ENCODE measurements at regions not wholly inside any gene's neighbourhood (a gene's known extent, or its start where the extent isn't known, plus 50 kb on each side); places are given as distances from the start of the nearest gene placed in this dataset.

DNA sequence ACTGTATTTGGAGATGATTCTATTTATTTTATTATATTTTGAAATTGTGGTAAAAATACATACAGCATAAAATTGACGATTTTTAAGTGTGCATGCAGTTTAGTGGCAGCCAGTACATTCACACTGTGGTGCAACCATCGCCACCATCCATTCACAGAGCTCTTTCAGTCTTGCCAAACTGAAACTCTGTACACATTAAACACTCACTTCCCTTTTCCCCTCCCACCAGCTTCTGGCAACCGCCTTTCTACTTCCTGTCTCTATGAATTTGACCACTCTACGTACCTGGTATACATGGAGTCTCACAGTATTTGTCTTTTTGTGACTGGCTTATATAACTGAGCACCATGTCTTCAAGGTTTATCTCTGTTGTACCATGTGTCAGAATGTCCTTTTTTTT, 303.3 kb upstream of the ATP10A start:
- TF ChIP-seq CTCF (IDR thresholded peaks at IDR 0.05): no peak
- H3K27ac Mint-ChIP-seq: no peak overlapping the region

GRCh38 chr15:26165546-26165945, 302.4 kb upstream of the ATP10A start:
- 76% methylated on average over 6 of the region's 7 CpGs for WGBS (ENCODE audit: insufficient coverage)
- TF ChIP-seq CTCF (IDR thresholded peaks at IDR 0.05): no peak
- Histone ChIP-seq H3K27ac (ENCODE audit: low read length) (no peak overlapping the region), H3K4me3 (ENCODE audit: low read length) (no peak overlapping the region), H3K4me1 (ENCODE audit: control insufficient read depth, insufficient read depth, low read length) (no peaks in the 10 kb centered on the region), H3K36me3 (ENCODE audit: control insufficient read depth, insufficient read depth, low read length) (no peaks in the 10 kb centered on the region), H3K9me3 (ENCODE audit: control insufficient read depth, insufficient read depth, low read length) (no peaks in the 10 kb centered on the region), H3K27me3 (ENCODE audit: control insufficient read depth, insufficient read depth, low read length) (no peaks in the 10 kb centered on the region)
- peaks cover 6% of the 10 kb centered on the region for H3K36me3 Mint-ChIP-seq
- H3K4me1 Mint-ChIP-seq: no peaks in the 10 kb centered on the region
- intact Hi-C loops (cut with micrococcal nuclease): no loop called here
- ATAC-seq (no peak), DNase-seq (no peak)
- peaks cover 6 to 7% of the 10 kb centered on the region in 2 donors for H3K27me3 Mint-ChIP-seq (ENCODE audit: low read depth in 2 of 2)
- no peak overlapping the region for H3K27ac Mint-ChIP-seq
- peaks cover 5 to 9% of the 10 kb centered on the region in 2 donors for H3K9me3 Mint-ChIP-seq
- H3K4me3 Mint-ChIP-seq: no peak overlapping the region

More for the DNA sequence above, 303.3 kb upstream of the ATP10A start:
- H3K4me3 ChIP-seq (ENCODE audit: low read length): no peak overlapping the region
- H3K36me3 Mint-ChIP-seq: peaks cover 6% of the 10 kb centered on the region
- no peak for ATAC-seq
- H3K27me3 Mint-ChIP-seq (ENCODE audit: low read depth in 2 of 2): peaks cover 6 to 7% of the 10 kb centered on the region in 2 donors
- no peak for DNase-seq
- H3K27me3 ChIP-seq (ENCODE audit: control insufficient read depth, insufficient read depth, low read length): no peaks in the 10 kb centered on the region
- H3K4me3 Mint-ChIP-seq: no peak overlapping the region
- H3K4me1 Mint-ChIP-seq: no peaks in the 10 kb centered on the region
- H3K36me3 ChIP-seq (ENCODE audit: control insufficient read depth, insufficient read depth, low read length): no peaks in the 10 kb centered on the region
- peaks cover 5 to 9% of the 10 kb centered on the region in 2 donors for H3K9me3 Mint-ChIP-seq
- no peaks in the 10 kb centered on the region for H3K9me3 ChIP-seq (ENCODE audit: control insufficient read depth, insufficient read depth, low read length)
- no peak overlapping the region for H3K27ac ChIP-seq (ENCODE audit: low read length)
- no peaks in the 10 kb centered on the region for H3K4me1 ChIP-seq (ENCODE audit: control insufficient read depth, insufficient read depth, low read length)
- 65% methylated on average over 4 of the region's 4 CpGs for WGBS (ENCODE audit: insufficient coverage)
- intact Hi-C loops (cut with micrococcal nuclease): no loop called here

DNA sequence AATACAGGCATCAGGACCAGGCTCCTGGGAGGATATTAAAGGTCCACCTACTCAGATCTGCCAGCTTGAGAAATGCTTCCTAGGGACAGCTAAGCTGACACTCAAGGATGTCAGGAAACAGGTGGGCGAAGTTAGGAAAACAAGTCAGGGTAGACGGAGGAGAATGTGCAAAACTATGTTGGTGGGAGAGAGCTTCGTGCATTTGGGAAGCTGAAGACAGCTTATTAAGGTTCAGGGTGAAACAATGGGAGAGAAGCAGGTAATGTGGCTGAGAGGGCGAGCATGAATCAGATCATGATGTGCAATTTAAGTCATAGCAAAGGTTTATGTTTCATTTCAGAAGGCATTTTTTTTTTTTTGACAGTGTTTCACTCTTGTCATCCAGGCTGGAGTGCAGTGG, 297.2 kb upstream of the ATP10A start:
- TF ChIP-seq CTCF (IDR thresholded peaks at IDR 0.05): no peak
- H3K36me3 Mint-ChIP-seq: peaks cover 6% of the 10 kb centered on the region
- H3K9me3 Mint-ChIP-seq: peaks cover 3 to 12% of the 10 kb centered on the region in 2 donors
- DNase-seq (no peak), ATAC-seq (no peak)
- no peaks in the 10 kb centered on the region for H3K27me3 ChIP-seq (ENCODE audit: control insufficient read depth, insufficient read depth, low read length)
- H3K4me1 Mint-ChIP-seq: no peaks in the 10 kb centered on the region
- no peaks in the 10 kb centered on the region for H3K36me3 ChIP-seq (ENCODE audit: control insufficient read depth, insufficient read depth, low read length)
- no peak overlapping the region for H3K4me3 Mint-ChIP-seq
- H3K27ac ChIP-seq (ENCODE audit: low read length): no peak overlapping the region
- H3K4me3 ChIP-seq (ENCODE audit: low read length): no peak overlapping the region
- intact Hi-C loops (cut with micrococcal nuclease): no loop called here
- WGBS (ENCODE audit: insufficient coverage): 76% methylated on average over 4 of the region's 4 CpGs
- no peak overlapping the region for H3K27ac Mint-ChIP-seq
- peaks cover 6 to 16% of the 10 kb centered on the region in 2 donors for H3K27me3 Mint-ChIP-seq (ENCODE audit: low read depth in 2 of 2)
- H3K4me1 ChIP-seq (ENCODE audit: control insufficient read depth, insufficient read depth, low read length): no peaks in the 10 kb centered on the region
- H3K9me3 ChIP-seq (ENCODE audit: control insufficient read depth, insufficient read depth, low read length): no peaks in the 10 kb centered on the region

DNA sequence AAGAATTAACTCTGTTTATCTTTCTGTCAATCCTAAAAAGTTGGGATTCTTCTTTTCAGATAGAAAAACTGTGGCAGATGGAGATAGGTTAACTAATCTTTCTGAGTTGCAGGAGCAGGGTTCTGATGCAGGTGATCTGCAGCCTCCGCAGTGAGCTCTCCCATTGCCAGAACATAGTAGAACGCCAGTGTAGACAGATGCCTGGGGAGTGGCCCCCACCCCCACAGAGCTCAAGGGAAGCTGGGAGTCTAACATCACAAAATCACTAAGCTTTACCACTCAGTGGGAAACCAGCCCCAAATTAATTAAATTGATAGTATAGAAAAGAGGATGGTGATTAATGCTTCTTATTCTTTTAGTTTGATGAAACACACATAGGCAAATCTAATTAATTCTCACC, 295.0 kb upstream of the ATP10A start:
- Mint-ChIP-seq H3K4me1 (no peaks in the 10 kb centered on the region), H3K36me3 (peaks cover 12% of the 10 kb centered on the region), H3K27me3 (ENCODE audit: low read depth in 2 of 2) (peaks cover 2 to 19% of the 10 kb centered on the region in 2 donors), H3K4me3 (no peak overlapping the region), H3K27ac (no peak overlapping the region), H3K9me3 (peaks cover 10 to 12% of the 10 kb centered on the region in 2 donors)
- Histone ChIP-seq H3K9me3 (ENCODE audit: control insufficient read depth, insufficient read depth, low read length) (no peaks in the 10 kb centered on the region), H3K4me1 (ENCODE audit: control insufficient read depth, insufficient read depth, low read length) (no peaks in the 10 kb centered on the region), H3K4me3 (ENCODE audit: low read length) (no peak overlapping the region), H3K36me3 (ENCODE audit: control insufficient read depth, insufficient read depth, low read length) (no peaks in the 10 kb centered on the region), H3K27me3 (ENCODE audit: control insufficient read depth, insufficient read depth, low read length) (no peaks in the 10 kb centered on the region), H3K27ac (ENCODE audit: low read length) (no peak overlapping the region)
- intact Hi-C loops (cut with micrococcal nuclease): no loop called here
- ATAC-seq (no peak), DNase-seq (no peak)
- no peak for TF ChIP-seq CTCF (IDR thresholded peaks at IDR 0.05)
- WGBS (ENCODE audit: insufficient coverage): 90% methylated on average over 2 of the region's 2 CpGs

Measured in natural killer cell (primary cell).